B cell (primary cell): ENCODE measurements at regions not wholly inside any gene's neighbourhood (a gene's known extent, or its start where the extent isn't known, plus 50 kb on each side); places are given as distances from the start of the nearest gene placed in this dataset.

Experiments used
- ATAC-seq: fragments of 200-7000 bp; cut with Tn5 transposase; one replicate; pipeline ENCODE4 v1.10.0; 2021; ENCODE audit warnings: low read depth, mild to moderate bottlenecking, moderate number of reproducible peaks, moderate library complexity
- CTCF ChIA-PET: fragments of 350-600 bp; sonication (Branson Sonifier 250); formaldehyde crosslinking; loops from one replicate; lab custom pipeline; 2021; ENCODE audit warnings: antibody characterized with exemption, inconsistent platforms; lab: Charles Lee
- POLR2A ChIA-PET: fragments of 350-600 bp; sonication (Branson Sonifier 250); formaldehyde crosslinking; loops from one replicate; lab custom pipeline; 2021; ENCODE audit warnings: antibody characterized with exemption; lab: Charles Lee
- DNase-seq: peaks from one replicate; pipeline ENCODE4 v3.0.0; 2013
- H2AFZ ChIP-seq: 2 replicates; pipeline ENCODE4 v1.6.1; 2012; ENCODE audit warnings: mild to moderate bottlenecking, low read depth, low read length; ENCODE audit not compliant: insufficient read depth, poor library complexity, severe bottlenecking
- H3K27ac ChIP-seq, 2 donors: 1 replicate in 1 of 2; 2 replicates in 1 of 2; pipeline ENCODE4 v1.5.1; 2012 to 2013; ENCODE audit warnings: low read length in 2 of 2, mild to moderate bottlenecking in 2 of 2, moderate library complexity in 1 of 2
- H3K27me3 ChIP-seq, 4 experiments: fragments of 200-600 bp in 1 of 4; sonication (generic) in 1 of 4; replicated peaks in 1 of 4; 1 replicate in 2 of 4; 2 replicates in 2 of 4; pipeline versions ENCODE4 v1.6.1 to v1.7.0; 2013 to 2016; ENCODE audit warnings: low read length in 3 of 4, mild to moderate bottlenecking in 2 of 4, mixed read lengths in 1 of 4, moderate library complexity in 1 of 4; ENCODE audit not compliant: insufficient read depth in 4 of 4, control insufficient read depth in 3 of 4; ENCODE audit errors: control extremely low read depth in 1 of 4
- H3K36me3 ChIP-seq, 2 experiments: replicated peaks in 1 of 2; 1 replicate in 1 of 2; 2 replicates in 1 of 2; pipeline versions ENCODE4 v1.6.1 to v1.7.1; 2013; ENCODE audit warnings: low read length in 1 of 2; ENCODE audit not compliant: insufficient read depth in 2 of 2, control insufficient read depth in 1 of 2; ENCODE audit errors: control extremely low read depth in 1 of 2, extremely low read depth in 1 of 2
- H3K4me1 ChIP-seq, 2 donors: fragments of 200-600 bp in 1 of 2; sonication (generic) in 1 of 2; 1 replicate in 1 of 2; 2 replicates in 1 of 2; pipeline versions ENCODE4 v1.5.1 to v1.6.1; 2013 to 2017; ENCODE audit warnings: low read length in 2 of 2; ENCODE audit not compliant: control insufficient read depth in 2 of 2, insufficient read depth in 2 of 2
- H3K4me2 ChIP-seq: replicated peaks from 2 replicates; pipeline ENCODE3; 2012; ENCODE audit warnings: mild to moderate bottlenecking, low read depth, low read length; ENCODE audit not compliant: poor library complexity, severe bottlenecking
- H3K4me3 ChIP-seq, 5 experiments: fragments of 200-600 bp in 1 of 5; sonication (generic) in 1 of 5; 1 replicate in 3 of 5; 2 replicates in 2 of 5; pipeline versions ENCODE4 v1.5.1 to v1.7.0; 2011 to 2016; ENCODE audit warnings: low read length in 4 of 5, mild to moderate bottlenecking in 4 of 5, low read depth in 2 of 5, control low read depth in 1 of 5, moderate library complexity in 1 of 5; ENCODE audit not compliant: insufficient read depth in 1 of 5; ENCODE audit errors: control extremely low read depth in 1 of 5, extremely low read depth in 1 of 5
- H3K79me2 ChIP-seq: fragments of 200-600 bp; sonication (generic); one replicate; pipeline ENCODE4 v1.6.0; 2016; ENCODE audit warnings: low read length; ENCODE audit not compliant: control insufficient read depth, insufficient read depth
- H3K9ac ChIP-seq: fragments of 200-600 bp; sonication (generic); 2 replicates; pipeline ENCODE4 v1.6.1; 2017; ENCODE audit warnings: mild to moderate bottlenecking, low read length, moderate library complexity
- H3K9me3 ChIP-seq, 3 donors: one replicate each; pipeline versions ENCODE4 v1.6.1 to v1.7.1; 2013; ENCODE audit warnings: low read length in 2 of 3; ENCODE audit not compliant: control insufficient read depth in 2 of 3, insufficient read depth in 1 of 3; ENCODE audit errors: control extremely low read depth in 1 of 3
- H4K20me1 ChIP-seq: 2 replicates; pipeline ENCODE4 v1.6.0; 2012; ENCODE audit warnings: mild to moderate bottlenecking, low read length; ENCODE audit not compliant: insufficient read depth, control insufficient read depth, poor library complexity, severe bottlenecking
- H3K27ac Mint-ChIP-seq: one replicate; pipeline ENCODE4 v1.8.0; 2021; ENCODE audit warnings: mixed read lengths
- H3K27me3 Mint-ChIP-seq: one replicate; pipeline ENCODE4 v1.8.0; 2021; ENCODE audit warnings: mixed read lengths
- H3K4me1 Mint-ChIP-seq: one replicate; pipeline ENCODE4 v1.8.0; 2021; ENCODE audit warnings: mixed read lengths
- H3K4me3 Mint-ChIP-seq: one replicate; pipeline ENCODE4 v1.8.0; 2021; ENCODE audit warnings: mixed read lengths
- H3K9me3 Mint-ChIP-seq: one replicate; pipeline ENCODE4 v1.8.0; 2022; ENCODE audit warnings: mixed read lengths; ENCODE audit not compliant: insufficient read depth
- EZH2 ChIP-seq: IDR thresholded peaks from 2 replicates; pipeline ENCODE4 v1.6.1; 2012; ENCODE audit warnings: borderline replicate concordance, low read depth, mild to moderate bottlenecking, moderate library complexity, low read length; ENCODE audit not compliant: insufficient read depth, poor library complexity, severe bottlenecking
- WGBS: methylation state at CpG from one replicate; pipeline ENCODE4 v1.1.5; 2013; ENCODE audit warnings: missing lambda C conversion rate; ENCODE audit not compliant: insufficient coverage; 5-methylcytosine and 5-hydroxymethylcytosine counted together
- intact Hi-C: fragments of 100-400 bp; cut with micrococcal nuclease; formaldehyde crosslinking; loops from one replicate; pipeline ENCODE4 v1.10.0; 2022
- TF ChIP-seq, protein P1 (sequence below): fragments of 200-600 bp; IDR thresholded peaks from one replicate; pipeline ENCODE4 v1.8.0; 2022; ENCODE audit warnings: antibody characterized with exemption, mild to moderate bottlenecking

DNA sequence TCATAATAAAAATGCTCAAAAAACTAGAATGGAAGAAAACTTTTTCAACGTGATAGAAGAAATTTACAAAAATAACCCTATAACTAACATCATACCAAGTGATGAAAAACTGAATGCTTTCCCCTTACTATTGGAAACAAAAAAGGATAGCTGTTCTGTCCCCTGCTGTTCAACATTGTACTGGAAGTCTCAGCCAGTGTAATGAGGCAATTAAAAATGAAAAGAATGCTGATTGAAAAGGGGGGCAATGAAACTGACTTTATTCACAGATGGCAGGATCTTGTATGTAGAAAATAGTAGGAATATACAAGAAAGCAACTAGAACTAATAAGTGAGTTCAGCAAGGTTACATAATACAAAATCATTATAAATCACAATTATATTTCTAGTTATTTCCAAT is 337.9 kb upstream of the KITLG start:
- no peaks in the 10 kb centered on the region for H3K36me3 ChIP-seq
- ChIA-PET POLR2A (no interaction called here), CTCF (no interaction called here)
- H3K27ac ChIP-seq, result no peak overlapping the region
- Mint-ChIP-seq H3K4me1 (no peaks in the 10 kb centered on the region), H3K27ac (no peak overlapping the region), H3K9me3 (peaks cover 6% of the 10 kb centered on the region), H3K27me3 (no peaks in the 10 kb centered on the region), H3K4me3 (no peak overlapping the region)
- H3K9ac ChIP-seq, result no peak overlapping the region
- ATAC-seq (no peak), DNase-seq (no peak)
- no peaks in the 10 kb centered on the region for H3K27me3 ChIP-seq
- TF ChIP-seq, protein P1, sequence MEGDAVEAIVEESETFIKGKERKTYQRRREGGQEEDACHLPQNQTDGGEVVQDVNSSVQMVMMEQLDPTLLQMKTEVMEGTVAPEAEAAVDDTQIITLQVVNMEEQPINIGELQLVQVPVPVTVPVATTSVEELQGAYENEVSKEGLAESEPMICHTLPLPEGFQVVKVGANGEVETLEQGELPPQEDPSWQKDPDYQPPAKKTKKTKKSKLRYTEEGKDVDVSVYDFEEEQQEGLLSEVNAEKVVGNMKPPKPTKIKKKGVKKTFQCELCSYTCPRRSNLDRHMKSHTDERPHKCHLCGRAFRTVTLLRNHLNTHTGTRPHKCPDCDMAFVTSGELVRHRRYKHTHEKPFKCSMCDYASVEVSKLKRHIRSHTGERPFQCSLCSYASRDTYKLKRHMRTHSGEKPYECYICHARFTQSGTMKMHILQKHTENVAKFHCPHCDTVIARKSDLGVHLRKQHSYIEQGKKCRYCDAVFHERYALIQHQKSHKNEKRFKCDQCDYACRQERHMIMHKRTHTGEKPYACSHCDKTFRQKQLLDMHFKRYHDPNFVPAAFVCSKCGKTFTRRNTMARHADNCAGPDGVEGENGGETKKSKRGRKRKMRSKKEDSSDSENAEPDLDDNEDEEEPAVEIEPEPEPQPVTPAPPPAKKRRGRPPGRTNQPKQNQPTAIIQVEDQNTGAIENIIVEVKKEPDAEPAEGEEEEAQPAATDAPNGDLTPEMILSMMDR, result no peak
- no peak for TF ChIP-seq EZH2
- H3K4me1 ChIP-seq, result no peaks in the 10 kb centered on the region
- H3K9me3 ChIP-seq, result peaks cover 0 to 15% (median 10%) of the 10 kb centered on the region in 3 donors
- intact Hi-C loops, result no loop called here
- no CpG with 5 or more reads among the region's 1 CpG for WGBS
- no peaks in the 10 kb centered on the region for H4K20me1 ChIP-seq
- no peak overlapping the region for H2AFZ ChIP-seq
- H3K4me3 ChIP-seq, result no peak overlapping the region
- H3K79me2 ChIP-seq, result no peaks in the 10 kb centered on the region
- no peak overlapping the region for H3K4me2 ChIP-seq

DNA sequence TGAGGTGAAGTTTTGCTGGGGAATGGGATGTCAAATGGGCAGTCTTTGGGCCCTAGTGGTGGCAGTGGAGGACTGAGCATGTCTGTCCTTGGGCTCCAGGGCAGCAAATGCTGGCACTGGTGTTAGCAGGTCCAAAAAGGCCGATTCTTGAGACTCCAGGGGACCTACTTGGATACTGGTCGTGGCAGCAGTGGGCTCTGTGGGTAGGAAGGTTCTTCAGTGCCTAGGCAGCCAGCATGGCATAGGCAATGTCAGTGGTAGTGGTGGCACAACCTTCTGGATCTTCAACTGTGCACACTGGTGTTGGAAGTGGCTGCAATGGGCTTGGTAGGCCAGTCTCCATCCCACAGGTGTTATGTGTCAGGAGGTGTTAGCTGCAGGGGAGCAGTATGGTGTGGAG is 334.7 kb upstream of the KITLG start:
- no peaks in the 10 kb centered on the region for H3K27me3 Mint-ChIP-seq

More for the DNA sequence above, 334.7 kb upstream of the KITLG start:
- Histone ChIP-seq H3K4me1 (no peaks in the 10 kb centered on the region), H3K79me2 (no peaks in the 10 kb centered on the region), H3K4me3 (no peak overlapping the region), H3K4me2 (no peak overlapping the region), H3K27ac (no peak overlapping the region), H2AFZ (no peak overlapping the region), H3K9ac (no peak overlapping the region), H4K20me1 (no peaks in the 10 kb centered on the region), H3K36me3 (no peaks in the 10 kb centered on the region), H3K9me3 (peaks cover 0 to 15% (median 10%) of the 10 kb centered on the region in 3 donors), H3K27me3 (no peaks in the 10 kb centered on the region)
- no peak for TF ChIP-seq EZH2
- TF ChIP-seq, protein P1, result no peak
- 35% methylated on average over 2 of the region's 2 CpGs for WGBS
- intact Hi-C loops, result no loop called here
- no peaks in the 10 kb centered on the region for H3K4me1 Mint-ChIP-seq
- no peak overlapping the region for H3K27ac Mint-ChIP-seq
- ATAC-seq (no peak), DNase-seq (no peak)
- POLR2A ChIA-PET, result no interaction called here
- CTCF ChIA-PET, result no interaction called here
- H3K4me3 Mint-ChIP-seq, result no peak overlapping the region
- peaks cover 6% of the 10 kb centered on the region for H3K9me3 Mint-ChIP-seq
